ENCODE measurements at regions not wholly inside any gene's neighbourhood (a gene's known extent, or its start where the extent isn't known, plus 50 kb on each side); places are given as distances from the start of the nearest gene placed in this dataset.

- no peak for DNase-seq (ENCODE audit: low spot score)
Measured at GRCh38 chr19:31501427-31502195, 152.4 kb upstream of the TSHZ3 start.

GRCh38 chr19:31502536-31503170 lies 153.4 kb upstream of the TSHZ3 start:
- no peak for DNase-seq (ENCODE audit: low spot score)

GRCh38 chr19:31503211-31503610 lies 154.0 kb upstream of the TSHZ3 start:
- no peak for DNase-seq (ENCODE audit: low spot score)

- DNase-seq (ENCODE audit: low spot score): no peak
Measured at GRCh38 chr19:31504221-31504620, 155.0 kb upstream of the TSHZ3 start.

GRCh38 chr19:31505596-31505910 lies 156.3 kb upstream of the TSHZ3 start:
- no peak for DNase-seq (ENCODE audit: low spot score)

GRCh38 chr19:31506102-31506501 lies 156.9 kb upstream of the TSHZ3 start:
- DNase-seq (ENCODE audit: low spot score): no peak

- DNase-seq (ENCODE audit: low spot score): no peak
Measured at GRCh38 chr19:31510635-31511034, 161.4 kb upstream of the TSHZ3 start.

GRCh38 chr19:31511098-31511497 lies 161.9 kb upstream of the TSHZ3 start:
- no peak for DNase-seq (ENCODE audit: low spot score)

GRCh38 chr19:31511696-31512095 lies 162.5 kb upstream of the TSHZ3 start:
- no peak for DNase-seq (ENCODE audit: low spot score)

GRCh38 chr19:31512181-31512970 lies 163.1 kb upstream of the TSHZ3 start:
- no peak for DNase-seq (ENCODE audit: low spot score)

- DNase-seq (ENCODE audit: low spot score): no peak
Measured at GRCh38 chr19:31513841-31514240, 164.6 kb upstream of the TSHZ3 start.

GRCh38 chr19:31515931-31516330 lies 166.7 kb upstream of the TSHZ3 start:
- DNase-seq (ENCODE audit: low spot score): no peak

GRCh38 chr19:31516756-31517155 lies 167.5 kb upstream of the TSHZ3 start:
- no peak for DNase-seq (ENCODE audit: low spot score)

GRCh38 chr19:31517224-31518180 lies 168.3 kb upstream of the TSHZ3 start:
- DNase-seq (ENCODE audit: low spot score): no peak

- DNase-seq (ENCODE audit: low spot score): no peak
Measured at GRCh38 chr19:31518216-31519020, 169.2 kb upstream of the TSHZ3 start.

- no peak for DNase-seq (ENCODE audit: low spot score)
Measured at GRCh38 chr19:31519256-31519655, 170.0 kb upstream of the TSHZ3 start.

- DNase-seq (ENCODE audit: low spot score): no peak
Measured at GRCh38 chr19:31519908-31520307, 170.7 kb upstream of the TSHZ3 start.

GRCh38 chr19:31520633-31521032 lies 171.4 kb upstream of the TSHZ3 start:
- DNase-seq (ENCODE audit: low spot score): no peak

- no peak for DNase-seq (ENCODE audit: low spot score)
Measured at GRCh38 chr19:31525610-31526147, 176.4 kb upstream of the TSHZ3 start.

GRCh38 chr19:31527443-31527842 lies 178.2 kb upstream of the TSHZ3 start:
- no peak for DNase-seq (ENCODE audit: low spot score)

- DNase-seq (ENCODE audit: low spot score): no peak
Measured at GRCh38 chr19:31528261-31528660, 179.0 kb upstream of the TSHZ3 start.
